Aorta (tissue), 5 donors: ENCODE measurements at regions not wholly inside any gene's neighbourhood (a gene's known extent, or its start where the extent isn't known, plus 50 kb on each side); places are given as distances from the start of the nearest gene placed in this dataset.

Source experiments
- ATAC-seq: fragments of 200-7000 bp; cut with Tn5 transposase; one replicate; pipeline ENCODE4 v1.9.1; 2022; ENCODE audit warnings: moderate library complexity; ENCODE audit not compliant: low FRiP score
- DNase-seq, 2 donors: peaks; one replicate each; pipeline ENCODE4 v3.0.0-alpha.2; 2020
- H3K27ac ChIP-seq, 2 donors: one replicate each; pipeline ENCODE4 v1.5.1; 2013; ENCODE audit warnings: low read length in 2 of 2, mild to moderate bottlenecking in 2 of 2, moderate library complexity in 2 of 2, control low read depth in 1 of 2, inconsistent platforms in 1 of 2, low read depth in 1 of 2
- H3K27me3 ChIP-seq, 2 donors: one replicate each; pipeline ENCODE4 v1.6.1; 2013; ENCODE audit warnings: control low read depth in 1 of 2, low read length in 1 of 2, mild to moderate bottlenecking in 1 of 2, moderate library complexity in 1 of 2; ENCODE audit not compliant: insufficient read depth in 2 of 2, control insufficient read depth in 1 of 2
- H3K36me3 ChIP-seq, 2 donors: one replicate each; pipeline ENCODE4 v1.6.1; 2013; ENCODE audit warnings: control low read depth in 1 of 2, low read length in 1 of 2, mild to moderate bottlenecking in 1 of 2; ENCODE audit not compliant: insufficient read depth in 2 of 2, control insufficient read depth in 1 of 2
- H3K4me1 ChIP-seq, 2 donors: one replicate each; pipeline ENCODE4 v1.6.1; 2013; ENCODE audit warnings: low read length in 2 of 2, control low read depth in 1 of 2, mild to moderate bottlenecking in 1 of 2, moderate library complexity in 1 of 2; ENCODE audit not compliant: insufficient read depth in 2 of 2, control insufficient read depth in 1 of 2
- H3K4me3 ChIP-seq, 2 donors: one replicate each; pipeline ENCODE4 v1.5.1; 2013; ENCODE audit warnings: low read length in 2 of 2, control low read depth in 1 of 2, mild to moderate bottlenecking in 1 of 2
- H3K9me3 ChIP-seq: one replicate; pipeline ENCODE4 v1.6.1; 2013; ENCODE audit warnings: mild to moderate bottlenecking, low read length; ENCODE audit not compliant: control insufficient read depth
- WGBS, 2 donors: extraction: QIAGEN DNeasy Blood & Tissue Kit; methylation state at CpG; one replicate each; pipeline ENCODE4 v1.1.7; 2013; 5-methylcytosine and 5-hydroxymethylcytosine counted together
- intact Hi-C, 2 donors: fragments of 100-400 bp; cut with DNase I; formaldehyde crosslinking; loops; one replicate each; pipeline versions ENCODE4 v1.14.2 to v1.15.0; 2022
- donor health status: healthy with polysubstance abuse.
- donor health status: Bipolar disorder and iron deficiency.
- donor health status: DM: no; HTN: no; CAD: no.
- donor health status: DM: no; HTN: no; CAD: no.
- donor health status: DM: yes; HTN: yes; CAD: no.

DNA sequence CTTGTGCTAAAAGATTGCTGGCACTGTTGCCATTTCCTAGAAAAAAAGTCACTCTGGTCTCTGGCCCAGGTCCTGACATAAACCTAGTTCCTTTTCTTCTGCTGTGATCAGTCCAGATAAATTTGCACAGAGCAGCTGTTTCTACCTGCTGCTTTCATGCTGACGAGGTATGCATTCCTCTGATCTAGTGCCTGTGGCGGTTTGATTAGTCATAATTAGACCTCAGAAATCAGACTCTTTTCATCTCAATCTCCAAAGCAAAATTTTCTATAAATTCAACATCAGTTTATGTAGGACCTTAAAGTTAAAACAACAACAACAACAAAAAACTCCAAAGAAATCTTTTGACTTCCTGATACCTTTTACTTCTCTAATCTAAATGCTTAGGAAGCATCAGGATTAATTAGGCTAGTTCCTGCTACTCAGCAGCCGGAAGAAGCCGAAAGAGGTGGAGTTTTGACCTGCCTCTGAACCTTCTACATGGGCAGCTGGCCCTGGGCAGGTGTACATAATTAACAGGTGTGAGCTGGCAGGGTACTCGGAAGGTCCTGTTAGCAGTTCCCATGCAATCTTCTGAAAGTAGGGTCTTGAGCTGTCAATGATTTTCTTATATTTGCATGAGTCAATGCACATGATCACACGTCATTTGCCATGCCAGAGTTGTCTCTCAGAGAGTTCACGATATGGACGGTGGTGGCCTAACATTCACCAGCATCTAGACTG lies 83.3 kb upstream of the CCDC112 start:
- WGBS, 2 donors, result 85 to 86% methylated on average over 8 of the region's 8 CpGs
- intact Hi-C loops, result loop anchor here in 1 of 2 donors (10.0 kb wide), 1 partner anchor 195 kb away; no protein-coding TSS in a partner anchor
- H3K36me3 ChIP-seq, result no peaks in the 10 kb centered on the region
- no peaks in the 10 kb centered on the region for H3K27me3 ChIP-seq
- no peak overlapping the region for H3K27ac ChIP-seq
- no peak for ATAC-seq
- H3K9me3 ChIP-seq, result no peaks in the 10 kb centered on the region
- DNase-seq, result no peak
- H3K4me1 ChIP-seq, result no peaks in the 10 kb centered on the region
- H3K4me3 ChIP-seq, result no peak overlapping the region

DNA sequence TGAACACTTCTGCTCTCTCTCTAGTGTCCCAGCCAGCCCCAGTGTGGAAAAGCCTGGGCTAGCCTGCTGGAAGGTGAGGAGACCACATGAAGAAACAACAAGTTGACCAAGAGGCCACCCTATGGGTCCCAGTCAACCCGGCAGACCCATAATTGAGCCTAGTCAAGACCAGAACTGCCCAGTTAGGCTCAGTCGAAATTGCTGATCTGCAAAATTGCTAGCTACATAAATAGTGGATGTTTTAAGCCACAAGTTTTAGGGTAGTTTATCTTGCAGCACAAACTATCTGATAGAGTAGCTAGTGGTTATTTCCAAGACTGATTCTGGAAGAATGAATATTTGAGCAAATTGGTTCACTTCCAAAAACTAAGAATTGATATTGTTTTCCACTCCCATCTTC lies 82.3 kb upstream of the CCDC112 start:
- DNase-seq (no peak), ATAC-seq (no peak)
- Histone ChIP-seq H3K36me3 (no peaks in the 10 kb centered on the region), H3K27me3 (no peaks in the 10 kb centered on the region), H3K27ac (no peak overlapping the region), H3K9me3 (no peaks in the 10 kb centered on the region), H3K4me3 (no peak overlapping the region), H3K4me1 (no peaks in the 10 kb centered on the region)
- intact Hi-C loops, result loop anchor here in 1 of 2 donors (10.0 kb wide), 1 partner anchor 196 kb away; no protein-coding TSS in a partner anchor
- 76 to 92% methylated on average over 2 of the region's 2 CpGs for WGBS, 2 donors

DNA sequence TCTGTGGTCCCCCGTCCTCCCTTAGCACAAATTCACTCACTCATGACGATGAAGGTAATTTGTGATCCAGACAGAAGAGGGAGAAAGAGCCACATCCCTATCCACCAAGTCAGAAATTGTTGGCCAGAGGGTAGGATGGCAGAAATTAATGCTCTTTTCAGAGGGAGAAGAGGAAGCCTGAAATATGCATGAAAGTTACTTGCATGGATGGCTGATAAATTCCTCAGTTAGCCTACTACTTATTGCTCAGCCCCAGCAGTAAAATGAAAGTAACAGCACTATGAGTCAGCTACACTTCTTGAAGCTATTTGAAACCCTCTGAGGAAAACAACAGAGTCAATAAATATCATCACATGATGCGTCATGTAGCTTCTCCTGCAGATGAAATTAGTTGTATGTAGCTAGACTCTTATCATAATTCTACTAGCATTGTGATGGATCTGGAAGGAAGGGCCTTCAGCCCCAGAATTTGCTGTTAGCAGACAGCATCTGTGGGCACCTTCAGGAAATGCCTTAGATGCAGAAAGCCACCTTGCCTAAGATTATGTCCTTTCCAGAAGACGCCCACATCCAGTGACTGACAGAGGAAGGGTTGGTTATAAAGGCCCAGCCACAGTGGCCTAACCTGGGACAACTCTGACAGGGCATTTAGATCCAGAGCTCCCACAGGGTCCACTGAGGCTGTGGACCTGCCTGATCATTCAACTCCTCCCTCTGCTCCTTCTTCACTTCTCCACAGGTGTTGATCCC lies 81.2 kb upstream of the CCDC112 start:
- Histone ChIP-seq H3K9me3 (no peaks in the 10 kb centered on the region), H3K4me1 (no peaks in the 10 kb centered on the region), H3K27me3 (no peaks in the 10 kb centered on the region), H3K27ac (no peak overlapping the region), H3K36me3 (no peaks in the 10 kb centered on the region), H3K4me3 (no peak overlapping the region)
- intact Hi-C loops, result loop anchor here in 1 of 2 donors (10.0 kb wide), 1 partner anchor 197 kb away; no protein-coding TSS in a partner anchor
- DNase-seq (no peak), ATAC-seq (no peak)
- 71 to 76% methylated on average over 4 of the region's 4 CpGs for WGBS, 2 donors

DNA sequence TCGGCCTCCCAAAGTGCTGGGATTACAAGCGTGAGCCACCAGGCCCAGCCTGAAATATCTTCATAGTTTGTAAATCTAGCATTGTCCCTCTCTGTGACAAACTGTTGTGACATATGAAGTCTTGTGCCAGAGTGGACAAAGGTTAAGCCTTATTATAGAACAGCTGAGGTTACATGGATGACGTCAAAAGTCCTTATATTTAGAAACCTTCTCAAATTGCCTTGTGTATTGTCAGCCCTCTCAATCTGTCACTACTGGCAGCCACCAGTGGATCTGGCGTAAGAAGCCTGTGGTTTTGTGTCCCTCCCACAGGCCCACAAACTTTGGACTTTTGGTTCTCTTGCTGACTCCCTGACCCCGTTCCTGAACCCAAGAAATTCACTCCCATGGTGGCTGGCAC lies 79.4 kb upstream of the CCDC112 start:
- no peak for DNase-seq
- intact Hi-C loops, result loop anchor here in 1 of 2 donors (10.0 kb wide), 1 partner anchor 199 kb away; no protein-coding TSS in a partner anchor
- 75 to 77% methylated on average over 5 of the region's 5 CpGs for WGBS, 2 donors
- ATAC-seq, result peak; percentile 33
- no peak overlapping the region for H3K27ac ChIP-seq
- H3K4me3 ChIP-seq, result no peak overlapping the region
- no peaks in the 10 kb centered on the region for H3K27me3 ChIP-seq
- no peaks in the 10 kb centered on the region for H3K9me3 ChIP-seq
- no peaks in the 10 kb centered on the region for H3K36me3 ChIP-seq
- H3K4me1 ChIP-seq, result no peaks in the 10 kb centered on the region

DNA sequence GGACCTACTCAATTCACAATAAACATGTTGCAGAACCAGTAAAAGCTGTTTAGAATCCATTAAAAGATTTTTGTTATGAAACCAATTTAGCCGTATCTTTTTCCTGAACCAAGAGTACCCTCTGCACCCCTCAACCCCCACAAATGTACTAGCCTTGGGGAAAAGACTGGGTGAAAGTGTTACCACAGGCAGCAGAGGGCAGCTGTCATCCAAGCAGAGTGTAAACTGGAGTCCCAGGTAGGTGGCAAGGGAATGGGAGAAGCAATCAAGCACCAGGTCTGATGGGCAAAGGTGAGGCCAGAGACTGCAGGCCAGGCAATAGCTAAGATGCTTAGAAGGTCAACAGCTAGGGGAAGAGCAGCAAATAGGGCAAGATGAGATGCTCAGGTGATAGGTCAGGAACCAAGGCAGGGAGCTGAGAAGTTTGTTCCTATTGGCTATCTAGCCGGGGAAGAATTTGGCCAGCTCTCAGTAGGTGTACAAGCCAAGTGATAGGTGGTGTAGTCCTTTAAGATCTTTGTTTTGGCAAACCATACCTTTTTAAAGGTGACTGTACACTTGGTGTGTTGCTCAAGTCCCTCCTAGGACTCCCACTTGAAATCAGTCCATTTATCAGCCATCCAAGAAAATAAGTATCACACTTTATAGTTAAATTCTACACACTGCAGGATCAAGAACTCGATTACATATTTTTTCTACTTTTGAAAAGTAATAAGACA lies 77.8 kb upstream of the CCDC112 start:
- Histone ChIP-seq H3K4me1 (no peaks in the 10 kb centered on the region), H3K36me3 (no peaks in the 10 kb centered on the region), H3K27ac (no peak overlapping the region), H3K9me3 (no peaks in the 10 kb centered on the region), H3K4me3 (no peak overlapping the region), H3K27me3 (no peaks in the 10 kb centered on the region)
- no peak for ATAC-seq
- 88 to 90% methylated on average over 3 of the region's 3 CpGs for WGBS, 2 donors
- DNase-seq, result no peak
- intact Hi-C loops, result loop anchor here in 1 of 2 donors (10.0 kb wide), 1 partner anchor 201 kb away; no protein-coding TSS in a partner anchor

DNA sequence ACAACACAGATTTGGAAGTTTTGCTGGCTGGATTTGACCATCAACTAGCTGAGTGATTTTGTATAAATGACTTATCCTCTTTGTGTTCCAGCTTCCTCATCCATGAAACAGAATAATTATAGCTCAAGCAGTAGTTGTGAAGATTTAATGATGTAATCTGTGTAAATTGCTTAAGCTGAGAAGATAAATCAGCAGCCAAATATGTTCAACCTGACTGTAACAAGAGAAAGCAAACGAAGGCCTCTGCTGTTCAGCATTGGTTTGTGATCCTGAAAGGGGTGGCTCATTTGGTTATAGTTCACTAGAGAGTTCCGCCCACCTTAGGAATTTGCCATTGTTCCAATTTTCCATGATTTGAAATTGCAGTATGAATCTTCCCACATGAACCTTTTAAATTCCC lies 75.7 kb upstream of the CCDC112 start:
- Histone ChIP-seq H3K9me3 (no peaks in the 10 kb centered on the region), H3K4me1 (no peaks in the 10 kb centered on the region), H3K27me3 (no peaks in the 10 kb centered on the region), H3K36me3 (no peaks in the 10 kb centered on the region), H3K27ac (no peak overlapping the region), H3K4me3 (no peak overlapping the region)
- no peak for ATAC-seq
- DNase-seq, result no peak
- intact Hi-C loops, result loop anchor here in 1 of 2 donors (10.0 kb wide), 1 partner anchor 203 kb away; no protein-coding TSS in a partner anchor
- WGBS, 2 donors, result 73 to 74% methylated on average over 2 of the region's 2 CpGs

DNA sequence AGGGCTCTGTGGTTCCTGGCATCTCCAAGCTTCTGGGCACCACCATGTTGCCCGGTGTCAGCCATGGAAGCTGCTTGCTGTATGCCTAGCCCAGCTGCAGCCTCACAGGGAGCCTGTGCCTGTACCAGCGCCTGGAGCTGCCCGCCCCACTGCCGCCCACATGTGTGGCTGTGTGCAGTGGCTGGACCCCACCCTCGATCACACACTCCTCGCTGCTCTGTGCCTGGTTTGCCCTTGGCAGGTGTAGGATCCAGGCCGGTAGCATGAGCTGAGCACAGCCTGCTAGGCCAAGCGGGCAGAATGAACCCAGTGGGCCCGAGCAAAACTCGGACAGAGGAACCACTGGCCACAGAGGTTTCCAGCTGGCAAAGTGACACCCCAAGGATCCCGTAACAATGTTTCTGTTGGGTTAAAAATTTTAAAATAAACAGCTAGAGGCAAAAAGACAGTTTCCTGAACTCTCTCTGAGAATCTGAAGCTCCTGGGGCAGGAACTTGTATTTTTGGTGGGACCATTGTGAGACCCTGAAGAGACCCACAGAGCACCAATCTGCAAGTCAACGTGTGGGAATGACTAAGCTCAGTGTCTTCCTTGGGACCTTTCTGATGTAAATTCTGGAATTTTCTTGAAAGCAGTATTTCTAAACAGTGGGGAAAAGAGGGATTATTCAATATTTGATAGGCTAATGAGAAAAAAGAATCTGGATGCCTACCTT lies 73.1 kb upstream of the CCDC112 start:
- H3K27ac ChIP-seq, result no peak overlapping the region
- no peak for ATAC-seq
- H3K9me3 ChIP-seq, result no peaks in the 10 kb centered on the region
- H3K4me3 ChIP-seq, result no peak overlapping the region
- H3K4me1 ChIP-seq, result no peaks in the 10 kb centered on the region
- 83 to 85% methylated on average over 12 of the region's 12 CpGs for WGBS, 2 donors
- H3K36me3 ChIP-seq, result no peaks in the 10 kb centered on the region
- no peaks in the 10 kb centered on the region for H3K27me3 ChIP-seq
- DNase-seq, result no peak
- intact Hi-C loops, result loop anchor here in 1 of 2 donors (10.0 kb wide), 1 partner anchor 205 kb away; no protein-coding TSS in a partner anchor

DNA sequence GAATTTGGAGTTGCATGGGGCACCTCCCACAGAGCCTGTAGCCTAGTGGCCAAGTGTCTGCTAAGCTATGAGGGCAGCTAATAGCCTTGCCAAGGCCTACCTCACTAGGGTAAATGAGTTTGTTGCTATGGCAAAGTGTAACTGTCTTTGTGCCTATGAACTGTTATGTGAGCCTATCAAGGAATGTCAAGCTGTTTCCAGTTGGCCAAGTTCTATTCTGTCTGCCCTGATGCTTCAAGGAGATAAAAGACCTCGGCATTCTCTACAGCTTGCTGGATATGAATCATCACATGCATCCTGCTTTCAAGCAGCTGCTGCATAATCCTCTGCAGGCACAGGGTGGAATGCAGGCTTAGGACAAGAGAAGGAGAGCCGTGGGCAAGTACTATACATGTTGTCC lies 69.8 kb upstream of the CCDC112 start:
- Histone ChIP-seq H3K27me3 (no peaks in the 10 kb centered on the region), H3K4me1 (no peaks in the 10 kb centered on the region), H3K9me3 (no peaks in the 10 kb centered on the region), H3K4me3 (no peak overlapping the region), H3K36me3 (no peaks in the 10 kb centered on the region), H3K27ac (no peak overlapping the region)
- ATAC-seq (no peak), DNase-seq (no peak)
- WGBS, 2 donors, result 52 to 64% methylated on average over 2 of the region's 2 CpGs
- intact Hi-C loops, result no loop called here
